ENCODE measurements at regions not wholly inside any gene's neighbourhood (a gene's known extent, or its start where the extent isn't known, plus 50 kb on each side); places are given as distances from the start of the nearest gene placed in this dataset.

GRCh38 chr16:7278636-7279035 lies 54.0 kb upstream of the RBFOX1 start:
- Mint-ChIP-seq H3K4me3 (no peak overlapping the region), H3K27me3 (no peaks in the 10 kb centered on the region), H3K27ac (no peak overlapping the region), H3K9me3 (peaks cover 5% of the 10 kb centered on the region), H3K36me3 (ENCODE audit: low read depth) (no peaks in the 10 kb centered on the region), H3K4me1 (ENCODE audit: low read depth) (no peaks in the 10 kb centered on the region)
- ChIA-PET CTCF (no interaction called here), POLR2A (no interaction called here)
- intact Hi-C loops (cut with micrococcal nuclease) = no loop called here
- ATAC-seq = no peak
- no peak for TF ChIP-seq CTCF (IDR thresholded peaks at IDR 0.05)
- no peak for DNase-seq

- intact Hi-C loops (cut with micrococcal nuclease) = no loop called here
- H3K4me3 Mint-ChIP-seq = no peak overlapping the region
- POLR2A ChIA-PET = interaction anchor here (1.1 kb wide), 1 partner anchor 21 kb away, joined by 3 read pairs; no protein-coding TSS in a partner anchor
- TF ChIP-seq CTCF (IDR thresholded peaks at IDR 0.05) = no peak
- H3K4me1 Mint-ChIP-seq (ENCODE audit: low read depth) = no peaks in the 10 kb centered on the region
- H3K36me3 Mint-ChIP-seq (ENCODE audit: low read depth) = no peaks in the 10 kb centered on the region
- DNase-seq (no peak), ATAC-seq (no peak)
- no peaks in the 10 kb centered on the region for H3K27me3 Mint-ChIP-seq
- H3K27ac Mint-ChIP-seq = no peak overlapping the region
- peaks cover 8% of the 10 kb centered on the region for H3K9me3 Mint-ChIP-seq
- CTCF ChIA-PET = no interaction called here
Observed at GRCh38 chr16:7272567-7273158, 60.0 kb upstream of the RBFOX1 start.

GRCh38 chr16:7271486-7271885 lies 61.2 kb upstream of the RBFOX1 start:
- Mint-ChIP-seq H3K4me3 (no peak overlapping the region), H3K27me3 (no peaks in the 10 kb centered on the region), H3K9me3 (peaks cover 7% of the 10 kb centered on the region), H3K27ac (no peak overlapping the region), H3K4me1 (ENCODE audit: low read depth) (no peaks in the 10 kb centered on the region), H3K36me3 (ENCODE audit: low read depth) (no peaks in the 10 kb centered on the region)
- CTCF ChIA-PET = no interaction called here
- POLR2A ChIA-PET = no interaction called here
- DNase-seq = no peak
- no peak for TF ChIP-seq CTCF (IDR thresholded peaks at IDR 0.05)
- intact Hi-C loops (cut with micrococcal nuclease) = no loop called here
- ATAC-seq = no peak

GRCh38 chr16:7270823-7271222 lies 61.8 kb upstream of the RBFOX1 start:
- ATAC-seq (no peak), DNase-seq (no peak)
- peaks cover 10% of the 10 kb centered on the region for H3K9me3 Mint-ChIP-seq
- POLR2A ChIA-PET = no interaction called here
- no peaks in the 10 kb centered on the region for H3K4me1 Mint-ChIP-seq (ENCODE audit: low read depth)
- CTCF ChIA-PET = no interaction called here
- no peak for TF ChIP-seq CTCF (IDR thresholded peaks at IDR 0.05)
- no peak overlapping the region for H3K4me3 Mint-ChIP-seq
- H3K36me3 Mint-ChIP-seq (ENCODE audit: low read depth) = no peaks in the 10 kb centered on the region
- no peaks in the 10 kb centered on the region for H3K27me3 Mint-ChIP-seq
- intact Hi-C loops (cut with micrococcal nuclease) = no loop called here
- H3K27ac Mint-ChIP-seq = no peak overlapping the region

GRCh38 chr16:7270006-7270405 lies 62.6 kb upstream of the RBFOX1 start:
- CTCF ChIA-PET = no interaction called here

More at GRCh38 chr16:7270006-7270405, 62.6 kb upstream of the RBFOX1 start:
- intact Hi-C loops (cut with micrococcal nuclease) = no loop called here
- Mint-ChIP-seq H3K4me1 (ENCODE audit: low read depth) (no peaks in the 10 kb centered on the region), H3K27me3 (no peaks in the 10 kb centered on the region), H3K4me3 (no peak overlapping the region), H3K27ac (no peak overlapping the region), H3K9me3 (peaks cover 14% of the 10 kb centered on the region), H3K36me3 (ENCODE audit: low read depth) (no peaks in the 10 kb centered on the region)
- no peak for TF ChIP-seq CTCF (IDR thresholded peaks at IDR 0.05)
- DNase-seq (no peak), ATAC-seq (no peak)
- POLR2A ChIA-PET = no interaction called here

Data from activated CD8-positive, alpha-beta T cell treated with anti-CD3 and anti-CD28 coated beads for 36 hours (primary cell).